ENCODE measurements at regions not wholly inside any gene's neighbourhood (a gene's known extent, or its start where the extent isn't known, plus 50 kb on each side); places are given as distances from the start of the nearest gene placed in this dataset.
"Not testable (repeated sequence)": the region's sequence is repeated elsewhere in the genome, so short reads cannot be mapped to it uniquely, and the experiment has no call there.

GRCh38 chr2:4988444-4988843, 703.7 kb upstream of the SOX11 start:
- TF ChIP-seq SIN3A (IDR thresholded peaks at IDR 0.05; ENCODE audit: low read depth); CTCF (IDR thresholded peaks at IDR 0.05 in 2 of 3, conservative IDR thresholded peaks at IDR 0.05 in 1 of 3; ENCODE audit: borderline replicate concordance in 1 of 3, insufficient read depth in 1 of 3, low read depth in 2 of 3, low read length in 2 of 3); MAX (IDR thresholded peaks at IDR 0.05); JUND (IDR thresholded peaks at IDR 0.05): not testable (repeated sequence)
